HCT116 (cell line): ENCODE measurements at regions not wholly inside any gene's neighbourhood (a gene's known extent, or its start where the extent isn't known, plus 50 kb on each side); places are given as distances from the start of the nearest gene placed in this dataset.

ENCODE experiments used
- ATAC-seq: fragments of 200-7000 bp; cut with Tn5 transposase; 2 replicates; pipeline ENCODE4 v1.9.1; 2020; ENCODE audit warnings: mild to moderate bottlenecking, moderate library complexity
- BruUV-seq: library from RNA; stranded (reverse); fragments of 400-500 nt; replicated peaks from 2 replicates; lab custom pipeline; 2021; lab: Mats Ljungman, UMichigan
- CTCF ChIA-PET: fragments of 300-600 bp; sonication (Branson Sonifier 250); formaldehyde crosslinking; loops from one replicate; lab custom pipeline; 2021; ENCODE audit warnings: antibody characterized with exemption; lab: Charles Lee
- POLR2A ChIA-PET: fragments of 300-600, 350-600 bp; sonication (Branson Sonifier 250); formaldehyde crosslinking; loops from one replicate; lab custom pipeline; 2021; ENCODE audit warnings: antibody characterized with exemption; lab: Charles Lee
- RAD21 ChIA-PET, 2 experiments: fragments of 300-600 bp; sonication (Branson Sonifier 250); formaldehyde crosslinking; loops; one replicate each; lab custom pipeline; 2023; ENCODE audit warnings: low total read pairs in 2 of 2; ENCODE audit not compliant: uncharacterized antibody in 2 of 2, unreplicated experiment in 2 of 2, low non-redundant PET in 1 of 2; lab: Charles Lee
- DNase-seq: peaks from one replicate; pipeline ENCODE4 v3.0.0-alpha.2; 2010; ENCODE audit warnings: low read depth, low spot score
- H2AFZ ChIP-seq: fragments of 200-600 bp; shearing (Covaris generic), sonication (generic); 2 replicates; pipeline ENCODE4 v1.6.1; 2017; ENCODE audit warnings: low read depth, mixed run types, mixed read lengths, antibody characterized with exemption, low read length; ENCODE audit not compliant: poor library complexity, severe bottlenecking
- H3K27ac ChIP-seq: 2 replicates; pipeline ENCODE4 v1.5.1; 2012; ENCODE audit warnings: low read depth, low read length
- H3K27me3 ChIP-seq: fragments of 200-600 bp; sonication (generic); 2 replicates; pipeline ENCODE4 v1.6.1; 2016; ENCODE audit warnings: mixed run types, low read length, mixed read lengths; ENCODE audit not compliant: insufficient read depth
- H3K36me3 ChIP-seq, 2 experiments: fragments of 200-500 bp in 1 of 2; fragments of 200-600 bp in 1 of 2; sonication (Bioruptor generic) in 1 of 2; sonication (generic) in 1 of 2; 2 replicates each; pipeline versions ENCODE4 v1.5.1 to v1.6.1; 2014 to 2016; ENCODE audit warnings: low read length in 2 of 2, inconsistent platforms in 1 of 2, mixed read lengths in 1 of 2, mixed run types in 1 of 2; ENCODE audit not compliant: insufficient read depth in 2 of 2, control insufficient read depth in 1 of 2
- H3K4me1 ChIP-seq, 2 experiments: fragments of 200-600 bp in 1 of 2; sonication (generic) in 1 of 2; 2 replicates each; pipeline versions ENCODE4 v1.5.1 to v1.6.1; 2012 to 2017; ENCODE audit warnings: low read length in 2 of 2, inconsistent platforms in 1 of 2, mild to moderate bottlenecking in 1 of 2, mixed read lengths in 1 of 2, mixed run types in 1 of 2, moderate library complexity in 1 of 2; ENCODE audit not compliant: insufficient read depth in 2 of 2, control insufficient read depth in 1 of 2
- H3K4me2 ChIP-seq: fragments of 200-600 bp; sonication (generic); 2 replicates; pipeline ENCODE4 v1.6.1; 2017; ENCODE audit warnings: mixed run types, low read length, mixed read lengths
- H3K4me3 ChIP-seq, 2 experiments: fragments of 200-600 bp in 1 of 2; sonication (generic) in 1 of 2; replicated peaks in 1 of 2; 2 replicates each; pipeline ENCODE4 v1.5.1; 2011 to 2016; ENCODE audit warnings: low read length in 2 of 2, control low read depth in 1 of 2, low read depth in 1 of 2, mild to moderate bottlenecking in 1 of 2, mixed read lengths in 1 of 2, mixed run types in 1 of 2
- H3K79me2 ChIP-seq: fragments of 200-600 bp; sonication (generic); 2 replicates; pipeline ENCODE4 v1.6.1; 2017; ENCODE audit warnings: mild to moderate bottlenecking, mixed run types, low read length, moderate library complexity, mixed read lengths; ENCODE audit not compliant: insufficient read depth
- H3K9ac ChIP-seq: fragments of 200-600 bp; sonication (generic); 2 replicates; pipeline ENCODE4 v1.6.1; 2016; ENCODE audit warnings: low read length, mixed read lengths
- H3K9me2 ChIP-seq: fragments of 200-600 bp; sonication (generic), shearing (Covaris generic); 2 replicates; pipeline ENCODE4 v1.6.1; 2017; ENCODE audit warnings: mixed run types, mild to moderate bottlenecking, moderate library complexity; ENCODE audit not compliant: insufficient read depth
- H3K9me3 ChIP-seq, 2 experiments: fragments of 200-500 bp in 1 of 2; fragments of 200-600 bp in 1 of 2; sonication (Bioruptor generic) in 1 of 2; sonication (generic) in 1 of 2; 2 replicates each; pipeline ENCODE4 v1.6.1; 2014 to 2017; ENCODE audit warnings: low read length in 2 of 2, mixed read lengths in 2 of 2, inconsistent platforms in 1 of 2, low read depth in 1 of 2, mild to moderate bottlenecking in 1 of 2, mixed run types in 1 of 2, moderate library complexity in 1 of 2; ENCODE audit not compliant: control insufficient read depth in 1 of 2, insufficient read depth in 1 of 2
- H4K20me1 ChIP-seq: fragments of 200-600 bp; sonication (generic), shearing (Covaris generic); 2 replicates; pipeline ENCODE4 v1.6.1; 2017; ENCODE audit warnings: mixed run types, mild to moderate bottlenecking, moderate library complexity; ENCODE audit not compliant: insufficient read depth
- CBX3 ChIP-seq: IDR thresholded peaks from 2 replicates; pipeline ENCODE4 v1.6.1; 2012; ENCODE audit warnings: low read depth
- CEBPB ChIP-seq: IDR thresholded peaks from 2 replicates; pipeline ENCODE4 v1.6.1; 2012; ENCODE audit warnings: low read depth
- EGR1 ChIP-seq: IDR thresholded peaks from 2 replicates; pipeline ENCODE4 v1.6.1; 2012; ENCODE audit warnings: low read depth
- EZH2 ChIP-seq: fragments of 200-600 bp; sonication (generic); IDR thresholded peaks from 2 replicates; pipeline ENCODE4 v1.6.1; 2017; ENCODE audit warnings: antibody characterized with exemption, mixed run types
- EZH2phosphoT487 ChIP-seq: fragments of 200-600 bp; IDR thresholded peaks from 2 replicates; pipeline ENCODE4 v1.6.1; 2018; ENCODE audit warnings: antibody characterized with exemption, borderline replicate concordance
- FOSL1 ChIP-seq: IDR thresholded peaks from 2 replicates; pipeline ENCODE4 v1.6.1; 2012; ENCODE audit warnings: low read depth
- JUND ChIP-seq: IDR thresholded peaks from 2 replicates; pipeline ENCODE4 v1.6.1; 2012
- POLR2A ChIP-seq: IDR thresholded peaks from 2 replicates; pipeline ENCODE4 v1.7.0; 2011; ENCODE audit warnings: borderline replicate concordance; ENCODE audit not compliant: insufficient read depth, insufficient read length; ENCODE audit errors: extremely low read depth
- RAD21 ChIP-seq: IDR thresholded peaks from 2 replicates; pipeline ENCODE4 v1.6.1; 2012; ENCODE audit warnings: low read depth, mild to moderate bottlenecking
- SP1 ChIP-seq: IDR thresholded peaks from 2 replicates; pipeline ENCODE4 v1.6.1; 2012; ENCODE audit warnings: low read depth
- SRF ChIP-seq: IDR thresholded peaks from 2 replicates; pipeline ENCODE4 v1.6.1; 2012; ENCODE audit warnings: low read depth
- TCF7L2 ChIP-seq: IDR thresholded peaks from 2 replicates; pipeline ENCODE4 v1.7.0; 2011; ENCODE audit warnings: borderline replicate concordance, inconsistent platforms; ENCODE audit not compliant: insufficient read depth, insufficient read length; ENCODE audit errors: extremely low read depth
- YY1 ChIP-seq: IDR thresholded peaks from 2 replicates; pipeline ENCODE4 v1.6.1; 2011; ENCODE audit warnings: low read length, low read depth, moderate library complexity, mild to moderate bottlenecking; ENCODE audit not compliant: insufficient replicate concordance; ENCODE audit errors: extremely low read depth
- ZNF274 ChIP-seq: fragments of 200-500 bp; sonication (Bioruptor generic); IDR thresholded peaks from 2 replicates; pipeline ENCODE4 v1.6.1; 2014; ENCODE audit warnings: mild to moderate bottlenecking, low read depth, low read length, inconsistent platforms
- intact Hi-C: fragments of 100-400 bp; cut with micrococcal nuclease; formaldehyde crosslinking; loops from 2 replicates; pipeline ENCODE4 v1.10.0; 2022
- TF ChIP-seq, protein P1 (sequence below): IDR thresholded peaks from 2 replicates; pipeline ENCODE4 v1.6.1; 2012
- TF ChIP-seq, protein P2 (sequence below): IDR thresholded peaks from 2 replicates; pipeline ENCODE4 v1.6.1; 2012; ENCODE audit warnings: low read depth
- TF ChIP-seq, protein P3 (sequence below): IDR thresholded peaks from 2 replicates; pipeline ENCODE4 v1.6.1; 2012
- TF ChIP-seq, protein P4 (sequence below): IDR thresholded peaks from 2 replicates; pipeline ENCODE4 v1.6.1; 2011; ENCODE audit warnings: mild to moderate bottlenecking, low read length, moderate library complexity; ENCODE audit not compliant: insufficient replicate concordance; ENCODE audit errors: extremely low read depth
- TF ChIP-seq, protein P5 (sequence below), 3 experiments: fragments of 200-600 bp in 1 of 3; sonication (generic) in 1 of 3; IDR thresholded peaks in 2 of 3; conservative IDR thresholded peaks in 1 of 3; 2 replicates each; pipeline ENCODE4 v1.5.1; 2012 to 2017; ENCODE audit warnings: low read depth in 2 of 3, low read length in 2 of 3, antibody characterized with exemption in 1 of 3, borderline replicate concordance in 1 of 3, control low read depth in 1 of 3, mild to moderate bottlenecking in 1 of 3, mixed read lengths in 1 of 3, mixed run types in 1 of 3, moderate library complexity in 1 of 3; ENCODE audit not compliant: insufficient read depth in 1 of 3

DNA sequence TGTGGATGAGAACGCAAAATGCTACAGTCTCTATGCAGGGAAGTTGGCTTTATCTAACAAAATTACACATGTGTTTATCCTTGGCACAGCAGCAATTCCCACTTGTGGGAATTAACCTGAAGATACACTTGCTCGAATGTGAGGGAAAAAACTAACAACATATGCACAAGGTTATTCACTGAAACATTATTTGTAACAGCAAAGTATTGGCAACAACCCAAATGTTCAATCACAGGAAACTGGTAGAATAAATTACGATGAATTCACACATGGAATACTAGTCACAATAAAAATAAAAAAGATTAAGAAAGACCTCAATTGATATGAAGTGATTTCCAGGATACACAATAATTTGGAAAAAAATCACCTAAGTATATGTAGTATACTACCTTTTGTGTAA lies 68.1 kb upstream of the OGFRL1 start:
- RAD21 ChIA-PET, result no interaction called here

More for the DNA sequence above, 68.1 kb upstream of the OGFRL1 start:
- TF ChIP-seq, protein P1, sequence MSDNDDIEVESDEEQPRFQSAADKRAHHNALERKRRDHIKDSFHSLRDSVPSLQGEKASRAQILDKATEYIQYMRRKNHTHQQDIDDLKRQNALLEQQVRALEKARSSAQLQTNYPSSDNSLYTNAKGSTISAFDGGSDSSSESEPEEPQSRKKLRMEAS, result no peak
- TF ChIP-seq, protein P2, sequence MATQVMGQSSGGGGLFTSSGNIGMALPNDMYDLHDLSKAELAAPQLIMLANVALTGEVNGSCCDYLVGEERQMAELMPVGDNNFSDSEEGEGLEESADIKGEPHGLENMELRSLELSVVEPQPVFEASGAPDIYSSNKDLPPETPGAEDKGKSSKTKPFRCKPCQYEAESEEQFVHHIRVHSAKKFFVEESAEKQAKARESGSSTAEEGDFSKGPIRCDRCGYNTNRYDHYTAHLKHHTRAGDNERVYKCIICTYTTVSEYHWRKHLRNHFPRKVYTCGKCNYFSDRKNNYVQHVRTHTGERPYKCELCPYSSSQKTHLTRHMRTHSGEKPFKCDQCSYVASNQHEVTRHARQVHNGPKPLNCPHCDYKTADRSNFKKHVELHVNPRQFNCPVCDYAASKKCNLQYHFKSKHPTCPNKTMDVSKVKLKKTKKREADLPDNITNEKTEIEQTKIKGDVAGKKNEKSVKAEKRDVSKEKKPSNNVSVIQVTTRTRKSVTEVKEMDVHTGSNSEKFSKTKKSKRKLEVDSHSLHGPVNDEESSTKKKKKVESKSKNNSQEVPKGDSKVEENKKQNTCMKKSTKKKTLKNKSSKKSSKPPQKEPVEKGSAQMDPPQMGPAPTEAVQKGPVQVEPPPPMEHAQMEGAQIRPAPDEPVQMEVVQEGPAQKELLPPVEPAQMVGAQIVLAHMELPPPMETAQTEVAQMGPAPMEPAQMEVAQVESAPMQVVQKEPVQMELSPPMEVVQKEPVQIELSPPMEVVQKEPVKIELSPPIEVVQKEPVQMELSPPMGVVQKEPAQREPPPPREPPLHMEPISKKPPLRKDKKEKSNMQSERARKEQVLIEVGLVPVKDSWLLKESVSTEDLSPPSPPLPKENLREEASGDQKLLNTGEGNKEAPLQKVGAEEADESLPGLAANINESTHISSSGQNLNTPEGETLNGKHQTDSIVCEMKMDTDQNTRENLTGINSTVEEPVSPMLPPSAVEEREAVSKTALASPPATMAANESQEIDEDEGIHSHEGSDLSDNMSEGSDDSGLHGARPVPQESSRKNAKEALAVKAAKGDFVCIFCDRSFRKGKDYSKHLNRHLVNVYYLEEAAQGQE, result no peak
- TF ChIP-seq ZNF274 (no peak), SRF (no peak), YY1 (no peak), TCF7L2 (no peak), CBX3 (no peak), EZH2 (no peak), JUND (no peak), EZH2phosphoT487 (no peak), EGR1 (no peak), FOSL1 (no peak), RAD21 (no peak), SP1 (no peak), POLR2A (no peak), CEBPB (no peak)
- TF ChIP-seq, protein P3, sequence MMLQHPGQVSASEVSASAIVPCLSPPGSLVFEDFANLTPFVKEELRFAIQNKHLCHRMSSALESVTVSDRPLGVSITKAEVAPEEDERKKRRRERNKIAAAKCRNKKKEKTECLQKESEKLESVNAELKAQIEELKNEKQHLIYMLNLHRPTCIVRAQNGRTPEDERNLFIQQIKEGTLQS, result no peak
- TF ChIP-seq, protein P4, sequence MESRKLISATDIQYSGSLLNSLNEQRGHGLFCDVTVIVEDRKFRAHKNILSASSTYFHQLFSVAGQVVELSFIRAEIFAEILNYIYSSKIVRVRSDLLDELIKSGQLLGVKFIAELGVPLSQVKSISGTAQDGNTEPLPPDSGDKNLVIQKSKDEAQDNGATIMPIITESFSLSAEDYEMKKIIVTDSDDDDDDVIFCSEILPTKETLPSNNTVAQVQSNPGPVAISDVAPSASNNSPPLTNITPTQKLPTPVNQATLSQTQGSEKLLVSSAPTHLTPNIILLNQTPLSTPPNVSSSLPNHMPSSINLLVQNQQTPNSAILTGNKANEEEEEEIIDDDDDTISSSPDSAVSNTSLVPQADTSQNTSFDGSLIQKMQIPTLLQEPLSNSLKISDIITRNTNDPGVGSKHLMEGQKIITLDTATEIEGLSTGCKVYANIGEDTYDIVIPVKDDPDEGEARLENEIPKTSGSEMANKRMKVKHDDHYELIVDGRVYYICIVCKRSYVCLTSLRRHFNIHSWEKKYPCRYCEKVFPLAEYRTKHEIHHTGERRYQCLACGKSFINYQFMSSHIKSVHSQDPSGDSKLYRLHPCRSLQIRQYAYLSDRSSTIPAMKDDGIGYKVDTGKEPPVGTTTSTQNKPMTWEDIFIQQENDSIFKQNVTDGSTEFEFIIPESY, result no peak
- TF ChIP-seq, protein P5, sequence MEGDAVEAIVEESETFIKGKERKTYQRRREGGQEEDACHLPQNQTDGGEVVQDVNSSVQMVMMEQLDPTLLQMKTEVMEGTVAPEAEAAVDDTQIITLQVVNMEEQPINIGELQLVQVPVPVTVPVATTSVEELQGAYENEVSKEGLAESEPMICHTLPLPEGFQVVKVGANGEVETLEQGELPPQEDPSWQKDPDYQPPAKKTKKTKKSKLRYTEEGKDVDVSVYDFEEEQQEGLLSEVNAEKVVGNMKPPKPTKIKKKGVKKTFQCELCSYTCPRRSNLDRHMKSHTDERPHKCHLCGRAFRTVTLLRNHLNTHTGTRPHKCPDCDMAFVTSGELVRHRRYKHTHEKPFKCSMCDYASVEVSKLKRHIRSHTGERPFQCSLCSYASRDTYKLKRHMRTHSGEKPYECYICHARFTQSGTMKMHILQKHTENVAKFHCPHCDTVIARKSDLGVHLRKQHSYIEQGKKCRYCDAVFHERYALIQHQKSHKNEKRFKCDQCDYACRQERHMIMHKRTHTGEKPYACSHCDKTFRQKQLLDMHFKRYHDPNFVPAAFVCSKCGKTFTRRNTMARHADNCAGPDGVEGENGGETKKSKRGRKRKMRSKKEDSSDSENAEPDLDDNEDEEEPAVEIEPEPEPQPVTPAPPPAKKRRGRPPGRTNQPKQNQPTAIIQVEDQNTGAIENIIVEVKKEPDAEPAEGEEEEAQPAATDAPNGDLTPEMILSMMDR (IDR thresholded peaks at IDR 0.05 in 2 of 3, conservative IDR thresholded peaks at IDR 0.05 in 1 of 3; ENCODE audit: borderline replicate concordance in 1 of 3, insufficient read depth in 1 of 3, low read depth in 2 of 3, low read length in 2 of 3), result no peak
- TF ChIP-seq, all 23 proteins: peak for 0
- ChIA-PET POLR2A (no interaction called here), CTCF (no interaction called here)
- no peak overlapping the region for H3K4me3 ChIP-seq
- DNase-seq, result no peak
- H3K4me2 ChIP-seq, result no peak overlapping the region
- H3K4me1 ChIP-seq, result no peaks in the 10 kb centered on the region
- no peak overlapping the region for H3K27ac ChIP-seq
- no peaks in the 10 kb centered on the region for H3K36me3 ChIP-seq
- no peaks in the 10 kb centered on the region for H3K27me3 ChIP-seq
- ATAC-seq, result no peak
- no peaks in the 10 kb centered on the region for H3K9me3 ChIP-seq
- no peak overlapping the region for H3K9ac ChIP-seq
- H3K9me2 ChIP-seq, result no peaks in the 10 kb centered on the region
- BruUV-seq, result no TSS peak
- no peaks in the 10 kb centered on the region for H3K79me2 ChIP-seq
- H2AFZ ChIP-seq, result no peak overlapping the region
- intact Hi-C loops, result no loop called here
- no peaks in the 10 kb centered on the region for H4K20me1 ChIP-seq
